Fibroblast of skin of left biceps (primary cell): ENCODE measurements at regions not wholly inside any gene's neighbourhood (a gene's known extent, or its start where the extent isn't known, plus 50 kb on each side); places are given as distances from the start of the nearest gene placed in this dataset.
"Not testable (repeated sequence)": the region's sequence is repeated elsewhere in the genome, so short reads cannot be mapped to it uniquely, and the experiment has no call there.

Experiments
- DNase-seq, 2 experiments: peaks; one replicate each; pipeline ENCODE4 v3.0.0-alpha.2; 2013; ENCODE audit warnings: low read depth in 2 of 2

DNA sequence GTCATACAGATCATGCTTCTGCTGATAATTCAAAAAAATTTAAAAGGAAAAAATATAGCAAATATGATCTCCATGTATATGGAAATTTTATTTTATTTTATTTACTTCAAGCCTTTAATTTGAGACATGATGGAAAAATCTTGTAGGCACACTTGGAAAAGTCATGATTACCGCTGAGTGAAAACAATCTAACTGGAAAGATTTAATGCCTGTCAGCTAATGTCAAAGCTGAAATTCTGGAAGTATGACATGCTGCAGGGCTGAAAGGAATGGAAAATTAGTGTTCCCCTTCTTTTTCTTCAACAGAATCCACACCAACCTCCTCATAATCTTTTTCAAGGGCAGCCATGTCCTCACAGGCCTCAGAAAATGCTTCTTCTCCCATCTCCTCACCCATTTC is 58.2 kb downstream of the RPRM start:
- DNase-seq, result no peak

DNA sequence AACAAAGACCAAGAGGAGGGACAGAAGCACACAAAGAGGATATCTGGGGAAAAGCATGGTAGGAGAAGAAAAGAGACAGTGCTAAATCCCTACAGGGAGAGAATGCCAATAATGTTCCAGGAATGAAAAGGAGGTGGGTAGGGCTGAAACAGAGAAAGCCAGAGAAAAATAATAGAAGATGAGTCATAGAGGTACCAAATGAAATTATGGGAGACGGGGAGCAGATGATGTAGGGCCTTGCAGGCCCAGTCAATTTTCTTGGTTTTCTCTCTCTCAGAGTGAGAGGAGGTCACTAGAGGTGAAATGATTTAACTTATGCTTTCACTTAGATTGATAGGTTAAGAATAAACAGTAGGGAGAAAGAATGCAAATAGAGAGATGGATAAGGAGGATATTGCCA is 61.5 kb downstream of the RPRM start:
- no peak for DNase-seq

DNA sequence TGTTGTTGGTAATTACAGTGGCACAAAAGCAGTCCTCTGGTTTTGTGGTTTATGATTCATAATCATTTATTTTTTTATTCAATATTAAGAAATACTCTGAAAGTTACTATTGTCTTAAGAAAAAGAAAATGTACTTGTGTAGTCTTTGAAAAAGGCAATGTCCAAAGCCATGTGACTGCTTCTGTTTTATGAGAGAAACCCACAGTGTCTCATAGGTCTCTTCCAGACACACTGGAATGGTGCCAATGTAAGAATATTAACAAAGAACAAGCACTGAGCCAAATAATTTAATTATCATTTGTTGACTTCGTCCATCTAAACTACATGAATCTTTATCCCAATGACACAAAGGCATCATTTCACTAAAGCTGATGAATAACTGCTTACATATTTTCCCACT is 62.5 kb downstream of the RPRM start:
- no peak for DNase-seq

DNA sequence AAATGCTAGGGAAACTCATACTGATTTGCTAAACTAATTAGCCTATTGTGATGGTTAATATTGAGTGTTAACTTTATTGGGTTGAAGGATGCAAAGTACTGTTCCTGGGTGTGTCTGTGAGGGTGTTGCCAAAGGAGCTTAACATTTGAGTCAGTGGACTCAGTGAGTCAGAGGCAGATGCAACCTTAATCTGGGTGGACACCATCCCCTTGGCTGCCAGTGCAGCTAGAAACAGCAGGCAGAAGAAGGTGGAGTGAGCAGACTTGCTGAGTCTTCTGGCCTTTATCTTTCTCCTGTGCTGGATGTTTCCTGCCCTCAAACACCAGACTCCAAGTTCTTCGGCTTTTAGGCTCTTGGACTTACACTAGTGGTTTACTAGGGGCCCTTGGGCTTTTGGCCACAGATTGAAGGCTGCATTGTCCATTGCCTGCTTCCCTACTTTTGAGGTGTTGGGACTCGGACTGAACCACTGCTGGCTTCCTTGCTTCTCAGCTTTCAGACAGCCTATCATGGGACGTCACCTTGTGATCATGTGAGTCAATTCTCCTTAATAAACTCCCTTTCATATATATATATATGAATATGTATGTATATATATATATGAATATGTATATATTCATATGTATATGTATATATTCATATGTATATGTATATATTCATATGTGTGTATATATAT is 69.7 kb downstream of the RPRM start:
- no peak for DNase-seq

DNA sequence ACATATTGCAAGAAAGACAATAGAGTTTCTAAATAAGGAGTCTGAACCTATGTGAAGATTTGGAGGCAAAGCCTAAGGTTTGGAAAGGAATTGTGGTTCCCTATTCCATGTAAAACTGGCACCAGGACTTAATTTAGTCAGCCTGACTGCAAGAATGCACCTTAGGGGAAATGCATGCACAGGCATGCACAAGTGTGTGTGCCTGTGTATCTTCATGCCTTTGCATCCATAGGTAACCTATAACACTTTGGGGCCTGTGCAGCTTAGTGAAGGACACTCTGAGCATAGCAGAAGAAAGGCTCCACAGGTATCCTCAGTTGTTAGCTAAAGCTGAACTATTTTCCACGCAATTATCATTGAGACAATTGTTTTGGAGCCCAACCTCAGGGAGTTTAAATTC is 73.4 kb downstream of the RPRM start:
- DNase-seq, result no peak

DNA sequence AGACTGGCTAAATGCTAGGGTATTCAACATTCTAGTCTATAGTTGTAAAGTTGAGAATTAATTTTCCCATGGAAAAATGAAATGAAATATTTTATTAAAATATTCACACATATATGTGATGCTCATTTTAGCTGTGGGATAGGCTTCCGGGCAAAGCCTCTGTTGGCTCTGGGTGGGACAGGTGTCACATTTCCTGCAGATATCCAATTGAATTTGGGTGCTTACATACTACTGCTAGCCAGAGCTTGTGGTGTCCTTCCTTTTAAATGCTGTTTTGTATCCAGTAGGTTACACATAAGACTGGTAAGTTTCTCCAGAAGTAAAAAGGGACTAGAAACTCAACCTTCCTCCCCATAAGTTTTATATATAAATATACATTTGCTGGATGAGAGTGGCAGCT is 73.8 kb downstream of the RPRM start:
- DNase-seq, result no peak

DNA sequence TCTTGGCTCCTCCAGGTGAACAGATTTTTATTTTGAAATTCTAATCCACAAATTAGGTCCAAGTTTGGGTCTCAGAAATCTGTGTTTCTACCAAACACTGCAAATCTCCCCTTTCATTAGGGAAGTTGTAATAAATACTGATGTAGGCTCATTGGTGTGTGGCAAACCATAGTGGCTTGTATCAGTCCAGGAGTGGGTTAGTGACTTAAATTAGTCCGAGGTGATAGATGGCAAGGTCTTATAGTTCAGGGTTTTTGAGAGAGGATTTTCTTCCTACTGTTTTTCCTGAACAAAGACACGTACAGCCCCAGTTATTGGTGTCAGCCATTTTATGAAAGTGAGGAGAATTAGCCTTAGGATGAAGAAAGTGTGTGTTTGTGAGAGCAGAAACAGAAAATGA is 74.6 kb downstream of the RPRM start:
- no peak for DNase-seq

DNA sequence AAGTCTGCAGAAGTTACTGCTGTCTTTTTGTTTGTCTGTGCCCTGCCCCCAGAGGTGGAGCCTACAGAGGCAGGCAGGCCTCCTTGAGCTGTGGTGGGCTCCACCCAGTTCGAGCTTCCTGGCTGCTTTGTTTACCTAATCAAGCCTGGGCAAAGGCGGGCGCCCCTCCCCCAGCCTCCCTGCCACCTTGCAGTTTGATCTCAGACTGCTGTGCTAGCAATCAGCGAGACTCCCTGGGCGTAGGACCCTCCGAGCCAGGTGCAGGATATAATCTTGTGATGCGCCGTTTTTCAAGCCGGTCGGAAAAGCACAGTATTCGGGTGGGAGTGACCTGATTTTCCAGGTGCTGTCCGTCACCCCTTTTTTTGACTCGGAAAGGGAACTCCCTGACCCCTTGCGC is 75.2 kb downstream of the RPRM start:
- not testable (repeated sequence) for DNase-seq

DNA sequence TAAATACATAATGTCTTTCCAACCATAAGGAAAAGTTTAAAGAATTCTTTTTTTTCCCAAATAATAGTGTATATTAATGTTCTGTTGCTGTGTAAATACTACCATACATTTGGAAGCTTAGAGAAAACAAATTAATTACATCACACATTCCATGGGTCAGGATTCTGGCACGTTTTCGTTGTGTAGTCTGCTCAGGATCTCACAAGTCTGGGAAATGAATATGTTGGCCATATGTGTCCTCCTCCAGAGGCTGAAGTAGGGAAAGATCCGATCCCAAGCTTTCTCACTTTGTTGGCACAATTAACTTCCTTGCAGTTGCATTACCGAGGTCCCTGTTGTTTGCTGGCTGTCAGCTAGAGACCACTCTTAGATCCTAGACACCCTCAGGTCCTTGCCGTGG is 83.9 kb downstream of the RPRM start:
- DNase-seq, result no peak

DNA sequence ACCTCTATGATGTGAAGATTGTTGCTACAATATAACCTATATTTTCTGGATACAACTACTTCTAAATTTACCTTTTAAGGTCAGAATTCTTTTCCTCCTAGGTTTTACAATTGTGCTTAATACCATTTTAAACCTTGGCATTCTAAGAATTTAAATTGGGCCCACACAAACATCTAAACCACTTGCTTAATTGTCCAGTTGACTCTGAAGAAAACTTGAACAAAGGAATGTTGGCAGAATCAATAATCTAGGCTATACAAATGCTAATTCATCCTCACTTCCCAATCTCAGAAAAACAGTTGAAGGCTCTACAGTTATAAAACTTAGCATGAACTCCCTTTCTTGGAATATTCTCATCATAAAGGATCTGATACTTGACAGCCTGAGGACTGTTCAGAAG is 84.3 kb downstream of the RPRM start:
- no peak for DNase-seq

DNA sequence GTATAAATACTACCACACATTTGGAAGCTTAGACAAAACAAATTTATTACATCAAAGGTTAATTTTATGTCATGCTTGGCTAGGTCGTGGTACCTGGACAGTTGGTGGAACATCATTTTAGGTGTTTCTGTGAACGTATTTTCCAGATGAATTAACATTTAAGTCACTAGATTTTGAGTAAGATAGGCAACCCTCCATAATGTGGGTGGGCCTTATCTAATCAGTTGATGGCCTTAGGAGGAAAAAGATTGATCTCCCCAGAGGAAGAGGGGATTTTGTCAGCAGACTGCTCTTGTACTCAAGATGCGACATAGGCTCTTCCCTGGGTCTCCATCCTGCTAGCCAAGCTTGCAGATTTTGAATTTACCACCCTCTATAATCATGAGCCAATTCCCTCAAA is 85.0 kb downstream of the RPRM start:
- DNase-seq, result no peak

DNA sequence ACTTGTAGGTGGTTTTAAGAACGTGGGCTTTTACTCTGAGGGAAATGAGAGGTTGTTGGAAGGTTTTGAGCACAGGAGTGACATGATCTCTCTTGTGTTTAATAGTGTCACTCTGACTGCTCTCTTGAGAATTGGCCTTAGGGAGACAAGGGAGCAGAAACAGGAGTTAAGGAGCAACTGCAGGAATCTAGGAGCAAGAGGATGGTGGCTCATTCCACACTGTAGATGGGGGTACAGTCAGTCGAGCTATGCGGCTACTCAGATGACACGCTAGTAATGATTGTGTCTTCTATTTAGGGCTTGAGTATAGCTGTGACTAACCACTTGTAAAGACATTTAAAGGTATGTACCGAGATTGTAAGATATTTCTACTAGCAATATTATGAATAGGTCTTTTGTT is 87.4 kb downstream of the RPRM start:
- no peak for DNase-seq

DNA sequence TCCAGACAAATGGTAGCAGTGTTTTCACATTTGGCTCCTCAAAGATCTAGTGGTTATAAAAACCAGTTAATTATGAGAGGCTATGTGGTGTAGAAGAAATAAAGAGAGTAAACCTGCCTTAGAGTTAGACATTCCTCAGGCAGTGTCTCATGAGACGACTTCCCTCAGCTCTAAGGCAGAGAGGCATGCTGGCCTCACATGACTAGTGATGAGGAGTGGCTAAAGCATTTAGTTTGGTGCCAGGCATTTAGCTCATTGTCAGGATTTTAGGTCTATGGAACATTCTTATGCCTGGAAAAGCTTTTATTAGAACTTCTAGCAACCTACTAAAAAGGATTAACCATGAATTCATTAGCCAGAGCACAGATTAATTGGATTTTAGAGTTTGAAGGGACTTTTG is 90.3 kb downstream of the RPRM start:
- DNase-seq, result no peak

DNA sequence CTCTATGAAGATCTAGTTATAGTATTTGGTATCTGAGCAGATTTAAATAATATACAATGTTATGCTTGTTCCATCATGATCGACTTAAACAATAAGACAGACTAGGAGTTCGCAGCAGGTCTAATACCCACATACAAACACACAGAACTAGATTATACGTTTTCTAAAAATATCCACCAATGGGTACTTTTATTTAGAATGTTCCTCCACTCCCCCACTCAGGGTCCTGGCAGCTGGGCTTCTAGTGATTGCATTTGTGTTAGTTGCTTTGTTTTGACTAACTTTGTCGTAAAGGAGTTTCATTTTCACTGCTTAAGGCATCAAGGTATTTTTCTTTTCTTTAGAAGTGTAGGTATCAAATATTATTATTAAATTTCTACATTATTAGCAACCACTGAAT is 91.4 kb downstream of the RPRM start:
- no peak for DNase-seq

DNA sequence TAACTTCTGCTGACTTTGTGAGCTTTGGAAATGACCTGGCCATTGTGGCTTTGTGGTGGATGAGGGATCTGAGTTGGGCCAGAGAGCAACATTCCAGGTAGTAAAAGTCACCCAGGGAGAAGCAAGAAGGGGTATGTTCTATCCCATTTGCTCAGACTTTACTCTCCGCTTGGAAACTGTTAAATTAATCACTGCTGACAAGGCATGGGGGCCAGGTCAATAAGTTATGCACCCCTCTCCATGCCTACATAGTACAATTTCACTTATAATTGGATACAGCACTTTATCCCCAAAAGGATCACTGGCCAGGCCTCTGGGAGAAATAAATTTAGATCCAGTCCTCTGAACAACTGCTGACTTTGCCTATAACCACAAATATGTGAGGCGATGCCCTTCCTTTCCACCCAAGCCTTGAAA is 92.1 kb downstream of the RPRM start:
- no peak for DNase-seq

DNA sequence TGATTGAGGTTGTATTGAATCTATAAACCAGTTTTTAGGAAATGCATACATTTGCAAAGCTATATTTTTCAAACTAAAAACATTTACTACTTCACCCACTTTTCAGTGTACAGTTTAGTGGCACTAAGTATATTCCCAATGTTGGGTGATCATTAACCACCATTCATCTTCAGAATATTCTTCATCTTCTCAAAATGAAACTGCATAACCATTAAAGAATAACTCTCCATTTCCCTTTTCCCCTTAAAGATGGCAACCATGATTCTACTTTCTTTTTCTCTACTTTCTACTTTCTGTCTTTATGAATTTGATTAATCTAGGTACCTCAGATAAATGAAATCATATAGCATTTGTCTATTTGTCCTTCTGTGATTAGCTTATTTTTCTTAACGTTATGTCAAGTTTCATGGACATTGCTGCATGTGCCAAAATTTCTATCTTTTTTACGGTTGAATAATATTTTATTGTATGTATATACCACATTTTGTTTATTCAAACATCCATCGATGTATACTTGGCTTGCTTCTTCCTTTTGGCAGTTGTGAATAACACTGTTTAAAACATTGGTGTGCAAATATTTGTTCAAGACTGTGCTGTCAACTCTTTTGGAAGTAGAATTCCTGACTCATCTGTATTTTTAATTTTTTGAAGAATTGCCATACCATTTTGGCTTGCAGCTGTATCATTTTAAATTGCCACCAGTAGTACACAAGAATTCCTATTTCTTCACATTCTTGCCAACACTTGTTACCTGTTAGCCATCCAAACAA is 104.9 kb downstream of the RPRM start:
- DNase-seq, result no peak

DNA sequence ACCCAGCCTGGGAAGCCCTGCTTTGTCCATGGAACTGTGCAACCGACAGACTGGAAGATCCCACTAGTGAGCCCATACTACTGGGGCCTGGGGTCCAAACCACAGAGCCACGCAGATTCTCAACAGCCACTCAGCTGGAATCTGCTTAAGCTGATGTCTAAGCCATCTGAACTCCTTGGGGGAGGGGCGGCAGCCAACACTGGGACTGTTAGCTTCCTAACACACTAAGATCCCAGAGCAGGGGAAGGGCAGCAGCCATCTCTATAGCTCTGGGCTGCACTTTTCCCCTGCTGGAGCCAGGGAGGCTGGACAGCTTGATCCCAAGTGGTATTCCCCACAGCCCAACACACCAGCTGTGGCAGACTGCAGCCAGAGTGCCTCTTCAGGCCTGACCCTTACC is 118.3 kb downstream of the RPRM start:
- no peak for DNase-seq

DNA sequence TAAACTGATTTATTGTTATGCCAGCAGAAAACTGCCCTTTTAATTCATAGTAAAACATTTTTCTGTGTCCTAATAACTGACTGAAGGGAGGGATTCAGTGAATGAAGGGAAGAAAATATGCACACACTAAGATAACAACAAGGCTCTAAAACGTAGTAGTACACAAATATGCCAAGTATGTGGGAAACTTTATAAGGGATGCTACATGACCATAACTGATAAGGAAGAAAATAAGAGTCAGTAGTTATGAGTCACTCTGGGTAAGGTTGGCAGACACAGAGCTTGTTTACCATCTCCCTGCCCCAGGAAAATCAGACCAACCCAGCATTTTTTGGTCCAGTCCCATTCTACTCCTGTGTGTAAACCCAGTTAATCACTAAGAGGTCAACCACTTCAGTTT is 124.2 kb downstream of the RPRM start:
- no peak for DNase-seq

DNA sequence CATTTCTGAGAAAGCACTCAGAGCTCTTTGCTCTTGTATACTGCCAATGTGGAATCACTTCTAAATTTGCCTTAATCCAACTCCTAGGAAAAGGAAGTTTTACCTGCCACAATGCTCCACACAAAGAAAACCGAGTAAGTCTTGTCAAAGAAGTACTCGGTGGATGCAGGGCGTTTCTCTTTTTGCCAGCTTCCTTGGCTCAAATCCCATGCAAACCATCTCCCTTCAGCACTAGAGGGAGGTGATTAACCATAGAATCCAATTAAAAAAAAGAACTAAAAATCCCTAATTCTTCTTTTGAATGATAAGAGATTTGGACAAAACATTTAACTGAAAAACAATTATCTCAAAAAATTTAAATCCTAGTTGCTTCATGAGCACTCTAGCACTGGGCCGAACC is 129.0 kb downstream of the RPRM start:
- DNase-seq, result no peak

DNA sequence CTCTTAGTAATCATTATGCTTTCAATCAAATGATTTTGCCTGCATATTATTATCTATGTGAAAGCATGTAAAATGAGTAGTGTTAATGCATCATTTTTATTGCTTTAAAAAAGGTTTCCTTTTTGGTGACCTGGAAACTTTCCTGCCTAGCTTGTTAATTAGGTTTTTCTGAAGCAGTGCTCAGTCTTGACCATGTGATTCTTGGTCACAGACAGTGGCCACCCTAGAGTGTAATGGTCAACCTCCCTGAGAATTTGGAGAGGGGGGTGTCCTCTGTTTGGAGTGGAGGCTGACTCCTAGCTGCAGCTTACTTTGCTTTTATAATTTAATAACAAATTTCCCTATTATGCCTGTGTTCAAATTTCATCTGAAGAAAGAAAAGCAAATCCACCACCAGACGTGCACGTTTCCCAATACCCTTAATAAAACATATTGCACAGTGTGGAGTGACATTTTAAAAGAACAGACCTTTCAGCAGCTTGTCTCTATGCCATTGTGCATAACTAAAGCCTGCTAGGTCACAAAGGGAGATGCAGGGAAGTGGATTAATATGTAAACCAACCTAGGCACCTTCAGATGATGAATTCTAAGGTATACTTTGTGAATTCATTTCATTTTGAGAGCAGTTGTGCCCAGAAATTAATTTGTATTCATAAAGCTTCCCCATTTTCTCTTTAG is 130.6 kb downstream of the RPRM start:
- no peak for DNase-seq

DNA sequence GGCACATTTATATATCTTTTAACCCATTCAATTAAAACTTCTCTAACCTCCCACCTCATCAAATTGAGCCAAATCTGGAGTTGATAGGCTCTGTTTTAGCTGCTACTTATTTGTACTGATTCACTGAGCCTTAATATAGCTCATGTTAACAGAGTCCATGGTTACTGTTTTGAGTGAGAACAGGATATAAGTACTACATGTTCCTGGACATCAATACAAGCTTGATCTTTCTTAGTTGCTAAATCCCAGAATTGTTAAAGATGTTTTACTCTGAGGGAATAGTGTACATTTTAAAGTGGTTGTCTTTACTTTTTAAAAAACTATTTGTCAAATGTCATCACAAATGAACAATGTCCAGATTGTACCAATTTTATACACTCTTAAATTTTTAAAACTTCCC is 157.7 kb downstream of the RPRM start:
- DNase-seq, result no peak

DNA sequence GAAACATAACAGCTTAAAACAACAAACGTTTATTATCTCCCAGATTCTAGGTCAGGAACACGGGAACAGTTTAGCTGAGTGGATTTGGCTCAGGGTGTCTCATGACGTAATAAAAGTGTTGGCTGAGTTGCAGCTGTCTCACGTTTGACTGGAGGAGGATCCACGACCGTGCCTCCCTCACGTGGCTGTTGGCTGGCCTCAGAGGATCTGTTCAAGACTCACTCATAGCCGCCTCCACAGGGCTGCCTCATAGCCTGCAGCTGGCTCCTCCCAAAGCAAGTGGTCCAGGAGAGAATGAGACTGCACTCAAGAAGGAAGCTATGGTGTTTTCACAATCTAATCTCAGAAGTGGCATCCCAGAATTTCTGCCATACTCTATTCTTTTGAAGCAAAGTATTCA is 167.1 kb downstream of the RPRM start:
- no peak for DNase-seq

DNA sequence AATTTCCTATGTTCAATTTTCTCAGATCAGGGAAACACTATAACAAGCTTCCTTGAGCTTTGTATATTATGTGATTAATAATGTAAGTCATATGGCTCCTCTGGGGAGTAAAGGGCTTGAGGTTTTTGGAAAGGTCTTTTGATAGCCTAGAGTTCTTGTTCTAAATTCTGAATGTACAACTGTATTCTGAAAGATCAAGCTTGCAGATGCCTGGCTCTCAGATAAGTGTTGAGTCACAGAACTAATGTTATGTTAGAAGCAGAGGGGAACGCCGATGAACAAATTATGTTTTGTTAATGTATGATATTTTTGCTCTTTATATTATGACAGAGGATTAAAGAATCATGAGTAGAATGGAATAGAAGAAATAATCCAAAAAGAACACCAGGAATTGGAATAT is 170.1 kb downstream of the RPRM start:
- DNase-seq, result no peak
